Keratinocyte (primary cell): ENCODE measurements at regions not wholly inside any gene's neighbourhood (a gene's known extent, or its start where the extent isn't known, plus 50 kb on each side); places are given as distances from the start of the nearest gene placed in this dataset.

Source experiments
- DNase-seq: peaks from one replicate; pipeline ENCODE4 v3.0.0-alpha.2; 2011; ENCODE audit warnings: low read depth, missing footprints, low spot score
- FAIRE-seq: peaks from 2 replicates; lab custom pipeline; 2011; peaks lifted over from hg19 to GRCh38; lab: Jason Lieb, UNC
- H2AFZ ChIP-seq: 2 replicates; pipeline ENCODE4 v1.6.0; 2012; ENCODE audit warnings: low read length, control low read depth, inconsistent platforms; ENCODE audit not compliant: control insufficient read depth
- H3K27ac ChIP-seq: 2 replicates; pipeline ENCODE4 v1.5.1; 2011; ENCODE audit warnings: low read length; ENCODE audit not compliant: control insufficient read depth, insufficient read depth
- H3K27me3 ChIP-seq: 3 replicates; pipeline ENCODE4 v1.6.0; 2011; ENCODE audit warnings: low read length; ENCODE audit not compliant: control insufficient read depth, insufficient read depth; ENCODE audit errors: extremely low read depth
- H3K36me3 ChIP-seq, 2 experiments: 2 replicates in 1 of 2; 3 replicates in 1 of 2; pipeline ENCODE4 v1.5.1; 2011; ENCODE audit warnings: low read length in 2 of 2, mild to moderate bottlenecking in 1 of 2; ENCODE audit not compliant: control insufficient read depth in 2 of 2, insufficient read depth in 2 of 2; ENCODE audit errors: extremely low read depth in 1 of 2
- H3K4me1 ChIP-seq: 3 replicates; pipeline ENCODE4 v1.5.1; 2011; ENCODE audit warnings: low read length; ENCODE audit not compliant: control insufficient read depth, insufficient read depth; ENCODE audit errors: extremely low read depth
- H3K4me2 ChIP-seq: 3 replicates; pipeline ENCODE4 v1.6.0; 2011; ENCODE audit warnings: low read depth, low read length; ENCODE audit not compliant: control insufficient read depth, insufficient read depth; ENCODE audit errors: extremely low read depth
- H3K4me3 ChIP-seq, 3 experiments: fragments of 200-600 bp in 1 of 3; sonication (generic) in 1 of 3; 2 replicates in 2 of 3; 3 replicates in 1 of 3; pipeline ENCODE4 v1.5.1; 2011 to 2016; ENCODE audit warnings: low read length in 3 of 3, mild to moderate bottlenecking in 3 of 3, control low read depth in 2 of 3, inconsistent platforms in 1 of 3, low read depth in 1 of 3, mixed read lengths in 1 of 3, mixed run types in 1 of 3, moderate library complexity in 1 of 3; ENCODE audit not compliant: control insufficient read depth in 2 of 3, insufficient read depth in 2 of 3; ENCODE audit errors: extremely low read depth in 1 of 3
- H3K79me2 ChIP-seq: 2 replicates; pipeline ENCODE4 v1.6.0; 2012; ENCODE audit warnings: low read length; ENCODE audit not compliant: control insufficient read depth, insufficient read depth
- H3K9ac ChIP-seq: 3 replicates; pipeline ENCODE4 v1.6.0; 2011; ENCODE audit warnings: low read length; ENCODE audit not compliant: control insufficient read depth, insufficient read depth; ENCODE audit errors: extremely low read depth
- H3K9me1 ChIP-seq: 3 replicates; pipeline ENCODE4 v1.6.0; 2011; ENCODE audit warnings: low read length; ENCODE audit not compliant: control insufficient read depth, insufficient read depth; ENCODE audit errors: extremely low read depth
- H3K9me3 ChIP-seq: 2 replicates; pipeline ENCODE4 v1.5.1; 2012; ENCODE audit warnings: low read depth, low read length; ENCODE audit not compliant: control insufficient read depth
- H4K20me1 ChIP-seq: 3 replicates; pipeline ENCODE4 v1.6.0; 2011; ENCODE audit warnings: low read length; ENCODE audit not compliant: control insufficient read depth, insufficient read depth; ENCODE audit errors: extremely low read depth
- CTCF ChIP-seq, 3 experiments: IDR thresholded peaks in 1 of 3; conservative IDR thresholded peaks in 1 of 3; optimal IDR thresholded peaks in 1 of 3; 2 replicates in 2 of 3; 3 replicates in 1 of 3; pipeline versions ENCODE3 to v1.5.1; 2011; ENCODE audit warnings: low read length in 3 of 3, mild to moderate bottlenecking in 3 of 3, moderate library complexity in 2 of 3, control low read depth in 1 of 3, inconsistent platforms in 1 of 3; ENCODE audit not compliant: insufficient read depth in 2 of 3; ENCODE audit errors: extremely low read depth in 1 of 3
- EZH2 ChIP-seq: IDR thresholded peaks from one replicate; pipeline ENCODE4 v1.6.1; 2012; ENCODE audit warnings: inconsistent platforms, mild to moderate bottlenecking, low read length, moderate library complexity
- dilution Hi-C: fragments of 300-500 bp; cut with MboI; formaldehyde crosslinking; loops from one replicate; pipeline ENCODE4 v1.7.0; 2020; ENCODE audit warnings: low sequenced_read_pairs; ENCODE audit not compliant: extremely low pct_ligation_motif_present

GRCh38 chr5:61808909-61809308 is 476.9 kb downstream of the ZSWIM6 start:
- Histone ChIP-seq H4K20me1 (no peaks in the 10 kb centered on the region), H3K36me3 (no peaks in the 10 kb centered on the region), H3K9ac (no peak overlapping the region), H3K4me2 (peak overlapping the region; percentile 60), H3K79me2 (no peaks in the 10 kb centered on the region), H3K27ac (no peak overlapping the region), H3K27me3 (no peaks in the 10 kb centered on the region), H3K9me1 (no peaks in the 10 kb centered on the region), H3K4me3 (no peak overlapping the region), H3K9me3 (no peaks in the 10 kb centered on the region), H3K4me1 (peaks cover 39% of the 10 kb centered on the region), H2AFZ (peak overlapping the region; percentile 72)
- TF ChIP-seq CTCF (optimal IDR thresholded peaks at IDR 0.05 in 1 of 3, IDR thresholded peaks at IDR 0.05 in 1 of 3, conservative IDR thresholded peaks at IDR 0.05 in 1 of 3; ENCODE audit: extremely low read depth in 1 of 3, insufficient read depth in 2 of 3, low read length in 3 of 3) (no peak), EZH2 (no peak)
- DNase-seq (no peak), FAIRE-seq (no peak)
- dilution Hi-C loops, result no loop called here

DNA sequence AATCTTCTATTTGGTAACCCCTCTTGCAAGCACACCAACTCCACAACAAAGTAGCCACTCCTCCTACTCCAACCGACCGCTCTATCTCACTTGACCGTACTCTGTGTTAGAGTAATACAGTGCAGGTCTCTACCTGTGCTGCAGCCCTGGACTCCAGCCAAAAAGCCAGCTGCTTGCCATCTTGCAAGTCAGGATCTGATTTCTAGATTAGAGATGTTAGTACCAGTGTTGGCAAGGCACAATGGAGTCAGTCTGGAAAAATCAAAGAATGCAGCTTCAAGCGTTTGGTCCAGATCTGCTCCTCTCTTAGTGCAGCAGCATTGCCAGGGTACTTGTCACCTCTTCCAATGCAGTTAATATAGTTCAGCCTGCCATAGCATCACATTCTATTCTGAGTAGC is 477.6 kb downstream of the ZSWIM6 start:
- peak; percentile 81 for DNase-seq
- Histone ChIP-seq H3K9me3 (no peaks in the 10 kb centered on the region), H4K20me1 (no peaks in the 10 kb centered on the region), H3K4me2 (peak overlapping the region; percentile 60), H3K79me2 (no peaks in the 10 kb centered on the region), H3K9me1 (no peaks in the 10 kb centered on the region), H3K27ac (no peak overlapping the region), H2AFZ (peak overlapping the region; percentile 72), H3K9ac (no peak overlapping the region), H3K36me3 (no peaks in the 10 kb centered on the region), H3K4me1 (peaks cover 36% of the 10 kb centered on the region), H3K27me3 (no peaks in the 10 kb centered on the region), H3K4me3 (no peak overlapping the region)
- dilution Hi-C loops, result no loop called here
- TF ChIP-seq CTCF (optimal IDR thresholded peaks at IDR 0.05 in 1 of 3, IDR thresholded peaks at IDR 0.05 in 1 of 3, conservative IDR thresholded peaks at IDR 0.05 in 1 of 3; ENCODE audit: extremely low read depth in 1 of 3, insufficient read depth in 2 of 3, low read length in 3 of 3), result no peak
- no peak for TF ChIP-seq EZH2
- peak; percentile 99 for FAIRE-seq
